Keratinocyte (primary cell): ENCODE measurements at regions not wholly inside any gene's neighbourhood (a gene's known extent, or its start where the extent isn't known, plus 50 kb on each side); places are given as distances from the start of the nearest gene placed in this dataset.

ENCODE experiments used
- DNase-seq: peaks from one replicate; pipeline ENCODE4 v3.0.0-alpha.2; 2011; ENCODE audit warnings: low read depth, missing footprints, low spot score
- FAIRE-seq: peaks from 2 replicates; lab custom pipeline; 2011; peaks lifted over from hg19 to GRCh38; lab: Jason Lieb, UNC
- H2AFZ ChIP-seq: 2 replicates; pipeline ENCODE4 v1.6.0; 2012; ENCODE audit warnings: low read length, control low read depth, inconsistent platforms; ENCODE audit not compliant: control insufficient read depth
- H3K27ac ChIP-seq: 2 replicates; pipeline ENCODE4 v1.5.1; 2011; ENCODE audit warnings: low read length; ENCODE audit not compliant: control insufficient read depth, insufficient read depth
- H3K27me3 ChIP-seq: 3 replicates; pipeline ENCODE4 v1.6.0; 2011; ENCODE audit warnings: low read length; ENCODE audit not compliant: control insufficient read depth, insufficient read depth; ENCODE audit errors: extremely low read depth
- H3K36me3 ChIP-seq, 2 experiments: 2 replicates in 1 of 2; 3 replicates in 1 of 2; pipeline ENCODE4 v1.5.1; 2011; ENCODE audit warnings: low read length in 2 of 2, mild to moderate bottlenecking in 1 of 2; ENCODE audit not compliant: control insufficient read depth in 2 of 2, insufficient read depth in 2 of 2; ENCODE audit errors: extremely low read depth in 1 of 2
- H3K4me1 ChIP-seq: 3 replicates; pipeline ENCODE4 v1.5.1; 2011; ENCODE audit warnings: low read length; ENCODE audit not compliant: control insufficient read depth, insufficient read depth; ENCODE audit errors: extremely low read depth
- H3K4me2 ChIP-seq: 3 replicates; pipeline ENCODE4 v1.6.0; 2011; ENCODE audit warnings: low read depth, low read length; ENCODE audit not compliant: control insufficient read depth, insufficient read depth; ENCODE audit errors: extremely low read depth
- H3K4me3 ChIP-seq, 3 experiments: fragments of 200-600 bp in 1 of 3; sonication (generic) in 1 of 3; 2 replicates in 2 of 3; 3 replicates in 1 of 3; pipeline ENCODE4 v1.5.1; 2011 to 2016; ENCODE audit warnings: low read length in 3 of 3, mild to moderate bottlenecking in 3 of 3, control low read depth in 2 of 3, inconsistent platforms in 1 of 3, low read depth in 1 of 3, mixed read lengths in 1 of 3, mixed run types in 1 of 3, moderate library complexity in 1 of 3; ENCODE audit not compliant: control insufficient read depth in 2 of 3, insufficient read depth in 2 of 3; ENCODE audit errors: extremely low read depth in 1 of 3
- H3K79me2 ChIP-seq: 2 replicates; pipeline ENCODE4 v1.6.0; 2012; ENCODE audit warnings: low read length; ENCODE audit not compliant: control insufficient read depth, insufficient read depth
- H3K9ac ChIP-seq: 3 replicates; pipeline ENCODE4 v1.6.0; 2011; ENCODE audit warnings: low read length; ENCODE audit not compliant: control insufficient read depth, insufficient read depth; ENCODE audit errors: extremely low read depth
- H3K9me1 ChIP-seq: 3 replicates; pipeline ENCODE4 v1.6.0; 2011; ENCODE audit warnings: low read length; ENCODE audit not compliant: control insufficient read depth, insufficient read depth; ENCODE audit errors: extremely low read depth
- H3K9me3 ChIP-seq: 2 replicates; pipeline ENCODE4 v1.5.1; 2012; ENCODE audit warnings: low read depth, low read length; ENCODE audit not compliant: control insufficient read depth
- H4K20me1 ChIP-seq: 3 replicates; pipeline ENCODE4 v1.6.0; 2011; ENCODE audit warnings: low read length; ENCODE audit not compliant: control insufficient read depth, insufficient read depth; ENCODE audit errors: extremely low read depth
- CTCF ChIP-seq, 3 experiments: IDR thresholded peaks in 1 of 3; conservative IDR thresholded peaks in 1 of 3; optimal IDR thresholded peaks in 1 of 3; 2 replicates in 2 of 3; 3 replicates in 1 of 3; pipeline versions ENCODE3 to v1.5.1; 2011; ENCODE audit warnings: low read length in 3 of 3, mild to moderate bottlenecking in 3 of 3, moderate library complexity in 2 of 3, control low read depth in 1 of 3, inconsistent platforms in 1 of 3; ENCODE audit not compliant: insufficient read depth in 2 of 3; ENCODE audit errors: extremely low read depth in 1 of 3
- EZH2 ChIP-seq: IDR thresholded peaks from one replicate; pipeline ENCODE4 v1.6.1; 2012; ENCODE audit warnings: inconsistent platforms, mild to moderate bottlenecking, low read length, moderate library complexity
- dilution Hi-C: fragments of 300-500 bp; cut with MboI; formaldehyde crosslinking; loops from one replicate; pipeline ENCODE4 v1.7.0; 2020; ENCODE audit warnings: low sequenced_read_pairs; ENCODE audit not compliant: extremely low pct_ligation_motif_present

GRCh38 chr16:89038811-89039735 lies 54.6 kb upstream of the ACSF3 start:
- dilution Hi-C loops, result no loop called here
- H3K4me1 ChIP-seq, result no peaks in the 10 kb centered on the region
- DNase-seq (no peak), FAIRE-seq (no peak)
- no peaks in the 10 kb centered on the region for H3K79me2 ChIP-seq
- no peak overlapping the region for H3K4me2 ChIP-seq
- H3K4me3 ChIP-seq, result no peak overlapping the region
- no peak overlapping the region for H3K27ac ChIP-seq
- no peak overlapping the region for H3K9ac ChIP-seq
- no peaks in the 10 kb centered on the region for H3K36me3 ChIP-seq
- peaks cover 22% of the 10 kb centered on the region for H3K27me3 ChIP-seq
- no peak for TF ChIP-seq CTCF (optimal IDR thresholded peaks at IDR 0.05 in 1 of 3, IDR thresholded peaks at IDR 0.05 in 1 of 3, conservative IDR thresholded peaks at IDR 0.05 in 1 of 3; ENCODE audit: extremely low read depth in 1 of 3, insufficient read depth in 2 of 3, low read length in 3 of 3)
- TF ChIP-seq EZH2, result no peak
- H3K9me3 ChIP-seq, result no peaks in the 10 kb centered on the region
- no peak overlapping the region for H2AFZ ChIP-seq
- no peaks in the 10 kb centered on the region for H3K9me1 ChIP-seq
- no peaks in the 10 kb centered on the region for H4K20me1 ChIP-seq

GRCh38 chr16:89039756-89040155 lies 53.9 kb upstream of the ACSF3 start:
- Histone ChIP-seq H3K27me3 (peaks cover 29% of the 10 kb centered on the region), H2AFZ (no peak overlapping the region)
- FAIRE-seq, result no peak

More at GRCh38 chr16:89039756-89040155, 53.9 kb upstream of the ACSF3 start:
- no peaks in the 10 kb centered on the region for H3K36me3 ChIP-seq
- no peaks in the 10 kb centered on the region for H3K4me1 ChIP-seq
- H3K79me2 ChIP-seq, result no peaks in the 10 kb centered on the region
- no peak overlapping the region for H3K4me3 ChIP-seq
- no peaks in the 10 kb centered on the region for H3K9me1 ChIP-seq
- no peak for TF ChIP-seq CTCF (optimal IDR thresholded peaks at IDR 0.05 in 1 of 3, IDR thresholded peaks at IDR 0.05 in 1 of 3, conservative IDR thresholded peaks at IDR 0.05 in 1 of 3; ENCODE audit: extremely low read depth in 1 of 3, insufficient read depth in 2 of 3, low read length in 3 of 3)
- no peak for TF ChIP-seq EZH2
- no peaks in the 10 kb centered on the region for H3K9me3 ChIP-seq
- H3K9ac ChIP-seq, result no peak overlapping the region
- dilution Hi-C loops, result no loop called here
- no peaks in the 10 kb centered on the region for H4K20me1 ChIP-seq
- H3K4me2 ChIP-seq, result no peak overlapping the region
- DNase-seq, result no peak
- H3K27ac ChIP-seq, result no peak overlapping the region
